K562 (cell line): ENCODE measurements at regions not wholly inside any gene's neighbourhood (a gene's known extent, or its start where the extent isn't known, plus 50 kb on each side); places are given as distances from the start of the nearest gene placed in this dataset.

Source experiments
- BRCA1 ChIP-seq, 2 experiments: fragments of 450-650 bp in 1 of 2; sonication (generic) in 1 of 2; formaldehyde crosslinking in 1 of 2; IDR thresholded peaks; 2 replicates each; pipeline versions ENCODE4 v1.5.0 to v1.6.1; 2017 to 2020; ENCODE audit warnings: mild to moderate bottlenecking in 1 of 2, missing genetic modification reagents in 1 of 2
- CCAR2 ChIP-seq: fragments of 200-400 bp; formaldehyde crosslinking; IDR thresholded peaks from 2 replicates; pipeline ENCODE4 v1.6.1; 2017; ENCODE audit warnings: mild to moderate bottlenecking, low read depth, low read length
- CREBBP ChIP-seq: IDR thresholded peaks from one replicate; pipeline ENCODE4 v1.6.1; 2012; ENCODE audit warnings: low read depth, mild to moderate bottlenecking, control low read depth, inconsistent platforms, low read length
- ERF ChIP-seq: fragments of 450-650 bp; formaldehyde crosslinking; IDR thresholded peaks from 2 replicates; pipeline ENCODE4 v1.4.0; 2020; ENCODE audit warnings: mild to moderate bottlenecking, mixed read lengths
- ETS1 ChIP-seq: conservative IDR thresholded peaks from 2 replicates; pipeline ENCODE4 v1.6.1; 2011; ENCODE audit warnings: low read depth, mild to moderate bottlenecking, low read length; ENCODE audit not compliant: control insufficient read depth
- MCM2 ChIP-seq: fragments of 450-650 bp; IDR thresholded peaks from 2 replicates; pipeline ENCODE4 v1.6.1; 2017; ENCODE audit warnings: low read depth, mild to moderate bottlenecking
- NFE2L1 ChIP-seq: fragments of 450-650 bp; IDR thresholded peaks from 2 replicates; pipeline ENCODE4 v1.6.1; 2016; ENCODE audit warnings: missing genetic modification characterization, low read depth, mild to moderate bottlenecking, missing compliant biosample characterization, moderate library complexity, borderline replicate concordance
- NR2C2 ChIP-seq, 2 experiments: fragments of 200-800 bp in 1 of 2; sonication (Bioruptor generic) in 1 of 2; sonication (generic) in 1 of 2; formaldehyde crosslinking in 1 of 2; IDR thresholded peaks; 2 replicates each; pipeline versions ENCODE4 v1.6.1 to v1.8.0; 2016 to 2022; ENCODE audit warnings: mild to moderate bottlenecking in 1 of 2, missing compliant biosample characterization in 1 of 2, missing genetic modification characterization in 1 of 2, missing genetic modification reagents in 1 of 2
- POLR2AphosphoS5 ChIP-seq: IDR thresholded peaks from 2 replicates; pipeline ENCODE4 v1.6.1; 2011; ENCODE audit warnings: mild to moderate bottlenecking, low read depth, low read length, moderate library complexity; ENCODE audit not compliant: control insufficient read depth, insufficient read depth
- TAF1 ChIP-seq: IDR thresholded peaks from 2 replicates; pipeline ENCODE4 v1.6.1; 2011; ENCODE audit warnings: mild to moderate bottlenecking, low read length, moderate library complexity; ENCODE audit not compliant: insufficient read depth, control insufficient read depth, severe bottlenecking; ENCODE audit errors: extremely low read depth
- XRCC5 ChIP-seq: fragments of 200-400 bp; formaldehyde crosslinking; IDR thresholded peaks from 2 replicates; pipeline ENCODE4 v1.6.1; 2017; ENCODE audit warnings: low read depth, mild to moderate bottlenecking, low read length
- ZFP30 ChIP-seq: fragments of 250-450 bp; sonication (Bioruptor Pico); IDR thresholded peaks from 2 replicates; pipeline ENCODE4 v1.8.0; 2022; ENCODE audit warnings: moderate library complexity, mild to moderate bottlenecking, inconsistent platforms, borderline replicate concordance

- TF ChIP-seq NFE2L1 (tag) = no peak
- no peak for TF ChIP-seq POLR2AphosphoS5
- no peak for TF ChIP-seq NR2C2 (CRISPR knock-in tag; IDR thresholded peaks at IDR 0.05)
- TF ChIP-seq NR2C2 (tag; IDR thresholded peaks at IDR 0.05) = no peak
- no peak for TF ChIP-seq CREBBP
- TF ChIP-seq ZFP30 (CRISPR knock-in tag) = no peak
- no peak for TF ChIP-seq CCAR2
- TF ChIP-seq ETS1 = no peak
- no peak for TF ChIP-seq XRCC5
- no peak for TF ChIP-seq TAF1
- no peak for TF ChIP-seq BRCA1 (IDR thresholded peaks at IDR 0.05)
- no peak for TF ChIP-seq BRCA1 (CRISPR knock-in tag; IDR thresholded peaks at IDR 0.05)
- TF ChIP-seq MCM2 = no peak
- no peak for TF ChIP-seq ERF (CRISPR knock-in tag)
Observed at GRCh38 chr2:41355794-41356193, 692.0 kb upstream of the PKDCC start.
